ENCODE measurements at regions not wholly inside any gene's neighbourhood (a gene's known extent, or its start where the extent isn't known, plus 50 kb on each side); places are given as distances from the start of the nearest gene placed in this dataset.

GRCh38 chr6:164859816-164860215 is 449.6 kb downstream of the C6orf118 start:
- no peak overlapping the region for H3K27ac ChIP-seq
- TF ChIP-seq CTCF (IDR thresholded peaks at IDR 0.05; ENCODE audit: low read depth, low read length, missing control alignments): no peak
- no peaks in the 10 kb centered on the region for H3K27me3 ChIP-seq (replicated peaks)
- no peaks in the 10 kb centered on the region for H3K36me3 ChIP-seq (replicated peaks)
- H3K4me3 ChIP-seq (ENCODE audit: low read depth, low read length): no peak overlapping the region
- in situ Hi-C loops (cut with HindIII; ENCODE audit: low pct_ligation_motif_present, low sequenced_read_pairs): no loop called here
- DNase-seq: no peak

GRCh38 chr6:164856138-164856537 is 453.3 kb downstream of the C6orf118 start:
- no peak overlapping the region for H3K27ac ChIP-seq
- no peak for TF ChIP-seq CTCF (IDR thresholded peaks at IDR 0.05; ENCODE audit: low read depth, low read length, missing control alignments)
- no peak overlapping the region for H3K4me3 ChIP-seq (ENCODE audit: low read depth, low read length)
- H3K36me3 ChIP-seq (replicated peaks): no peaks in the 10 kb centered on the region
- DNase-seq: no peak
- in situ Hi-C loops (cut with HindIII; ENCODE audit: low pct_ligation_motif_present, low sequenced_read_pairs): no loop called here
- H3K27me3 ChIP-seq (replicated peaks): no peaks in the 10 kb centered on the region

GRCh38 chr6:164855281-164855680 is 454.1 kb downstream of the C6orf118 start:
- TF ChIP-seq CTCF (IDR thresholded peaks at IDR 0.05; ENCODE audit: low read depth, low read length, missing control alignments): no peak
- H3K4me3 ChIP-seq (ENCODE audit: low read depth, low read length): no peak overlapping the region
- in situ Hi-C loops (cut with HindIII; ENCODE audit: low pct_ligation_motif_present, low sequenced_read_pairs): no loop called here

GRCh38 chr6:164854526-164854925 is 454.9 kb downstream of the C6orf118 start:
- no peak for TF ChIP-seq CTCF (IDR thresholded peaks at IDR 0.05; ENCODE audit: low read depth, low read length, missing control alignments)
- in situ Hi-C loops (cut with HindIII; ENCODE audit: low pct_ligation_motif_present, low sequenced_read_pairs): no loop called here
- no peak for DNase-seq

More at GRCh38 chr6:164855281-164855680, 454.1 kb downstream of the C6orf118 start:
- H3K36me3 ChIP-seq (replicated peaks): no peaks in the 10 kb centered on the region
- no peak overlapping the region for H3K27ac ChIP-seq
- no peak for DNase-seq
- H3K27me3 ChIP-seq (replicated peaks): no peaks in the 10 kb centered on the region

GRCh38 chr6:164845773-164846172 is 463.6 kb downstream of the C6orf118 start:
- Histone ChIP-seq H3K4me3 (ENCODE audit: low read depth, low read length) (no peak overlapping the region), H3K27ac (no peak overlapping the region), H3K36me3 (replicated peaks) (no peaks in the 10 kb centered on the region), H3K27me3 (replicated peaks) (no peaks in the 10 kb centered on the region)
- TF ChIP-seq CTCF (IDR thresholded peaks at IDR 0.05; ENCODE audit: low read depth, low read length, missing control alignments): no peak
- in situ Hi-C loops (cut with HindIII; ENCODE audit: low pct_ligation_motif_present, low sequenced_read_pairs): no loop called here
- DNase-seq: no peak

More at GRCh38 chr6:164854526-164854925, 454.9 kb downstream of the C6orf118 start:
- no peaks in the 10 kb centered on the region for H3K27me3 ChIP-seq (replicated peaks)
- H3K4me3 ChIP-seq (ENCODE audit: low read depth, low read length): no peak overlapping the region
- H3K36me3 ChIP-seq (replicated peaks): no peaks in the 10 kb centered on the region
- no peak overlapping the region for H3K27ac ChIP-seq

GRCh38 chr6:164842085-164842484 is 467.3 kb downstream of the C6orf118 start:
- TF ChIP-seq CTCF (IDR thresholded peaks at IDR 0.05; ENCODE audit: low read depth, low read length, missing control alignments): no peak
- H3K27ac ChIP-seq: no peak overlapping the region
- no peak overlapping the region for H3K4me3 ChIP-seq (ENCODE audit: low read depth, low read length)
- H3K27me3 ChIP-seq (replicated peaks): no peaks in the 10 kb centered on the region
- DNase-seq: no peak
- in situ Hi-C loops (cut with HindIII; ENCODE audit: low pct_ligation_motif_present, low sequenced_read_pairs): no loop called here
- no peaks in the 10 kb centered on the region for H3K36me3 ChIP-seq (replicated peaks)

Measured in brain microvascular endothelial cell (primary cell).